SK-N-SH (cell line): ENCODE measurements at regions not wholly inside any gene's neighbourhood (a gene's known extent, or its start where the extent isn't known, plus 50 kb on each side); places are given as distances from the start of the nearest gene placed in this dataset.

Experiments
- CTCF ChIA-PET: fragments of 300-600, 350-600 bp; formaldehyde crosslinking; extraction: SDS; loops from one replicate; lab custom pipeline; 2021; lab: Yijun Ruan, JAX
- POLR2A ChIA-PET: fragments of 350-600 bp; sonication (Branson Sonifier 250); formaldehyde crosslinking; extraction: SDS; loops from one replicate; lab custom pipeline; 2020; ENCODE audit warnings: antibody characterized with exemption, inconsistent platforms; lab: Yijun Ruan, JAX
- DNase-seq: peaks from one replicate; pipeline ENCODE4 v3.0.0; 2012
- H2AFZ ChIP-seq: fragments of 200-600 bp; sonication (generic); 2 replicates; pipeline ENCODE4 v1.8.1; 2016; ENCODE audit warnings: antibody characterized with exemption, mild to moderate bottlenecking, low read depth
- H3F3A ChIP-seq: fragments of 200-600 bp; sonication (generic); replicated peaks from 2 replicates; pipeline ENCODE3; 2016; ENCODE audit warnings: antibody characterized with exemption, mild to moderate bottlenecking; ENCODE audit not compliant: insufficient read depth
- H3K27ac ChIP-seq, 2 experiments: fragments of 200-500 bp in 1 of 2; fragments of 200-600 bp in 1 of 2; sonication (Bioruptor generic) in 1 of 2; sonication (generic), shearing (Covaris generic) in 1 of 2; 2 replicates each; pipeline versions ENCODE4 v1.5.1 to v1.6.1; 2014 to 2016; ENCODE audit warnings: low read depth in 2 of 2, inconsistent platforms in 1 of 2, low read length in 1 of 2, mild to moderate bottlenecking in 1 of 2, mixed read lengths in 1 of 2
- H3K27me3 ChIP-seq: fragments of 200-600 bp; sonication (generic), shearing (Covaris generic); 2 replicates; pipeline ENCODE4 v1.6.1; 2016; ENCODE audit warnings: mixed run types; ENCODE audit not compliant: insufficient read depth
- H3K36me3 ChIP-seq, 2 experiments: fragments of 200-500 bp in 1 of 2; fragments of 200-600 bp in 1 of 2; sonication (Bioruptor generic) in 1 of 2; sonication (generic) in 1 of 2; replicated peaks in 1 of 2; 2 replicates each; pipeline versions ENCODE3 to v1.5.1; 2014 to 2016; ENCODE audit warnings: low read length in 1 of 2, mild to moderate bottlenecking in 1 of 2; ENCODE audit not compliant: insufficient read depth in 2 of 2, control insufficient read depth in 1 of 2
- H3K4me1 ChIP-seq, 2 experiments: fragments of 200-500 bp in 1 of 2; fragments of 200-600 bp in 1 of 2; sonication (Bioruptor generic) in 1 of 2; sonication (generic), shearing (Covaris generic) in 1 of 2; 2 replicates each; pipeline versions ENCODE4 v1.5.1 to v1.6.1; 2014 to 2016; ENCODE audit warnings: low read depth in 1 of 2, low read length in 1 of 2, mixed run types in 1 of 2; ENCODE audit not compliant: insufficient read depth in 2 of 2, control insufficient read depth in 1 of 2
- H3K4me2 ChIP-seq: fragments of 200-600 bp; sonication (generic), shearing (Covaris generic); 2 replicates; pipeline ENCODE4 v1.6.1; 2017; ENCODE audit warnings: mixed run types
- H3K4me3 ChIP-seq, 2 experiments: fragments of 200-500 bp in 1 of 2; fragments of 200-600 bp in 1 of 2; sonication (Bioruptor generic) in 1 of 2; sonication (generic), shearing (Covaris generic) in 1 of 2; 2 replicates each; pipeline versions ENCODE4 v1.5.1 to v1.8.1; 2014 to 2016; ENCODE audit warnings: low read depth in 2 of 2, inconsistent platforms in 1 of 2, low read length in 1 of 2, mild to moderate bottlenecking in 1 of 2, mixed read lengths in 1 of 2, moderate library complexity in 1 of 2
- H3K79me2 ChIP-seq: fragments of 200-600 bp; sonication (generic); 2 replicates; pipeline ENCODE4 v1.8.1; 2017; ENCODE audit warnings: mild to moderate bottlenecking; ENCODE audit not compliant: insufficient read depth
- H3K9ac ChIP-seq: fragments of 200-600 bp; sonication (generic); 2 replicates; pipeline ENCODE4 v1.6.1; 2017; ENCODE audit warnings: mixed run types
- H3K9me2 ChIP-seq: fragments of 200-600 bp; sonication (generic); 2 replicates; pipeline ENCODE4 v1.6.1; 2017; ENCODE audit warnings: mixed run types
- H3K9me3 ChIP-seq: fragments of 200-600 bp; sonication (generic); 2 replicates; pipeline ENCODE4 v1.6.1; 2017; ENCODE audit warnings: mixed run types, mild to moderate bottlenecking, moderate library complexity
- H4K20me1 ChIP-seq: fragments of 200-600 bp; sonication (generic); 2 replicates; pipeline ENCODE4 v1.6.1; 2017; ENCODE audit warnings: mild to moderate bottlenecking, mixed run types; ENCODE audit not compliant: insufficient read depth
- EP300 ChIP-seq, 2 experiments: IDR thresholded peaks; 2 replicates each; pipeline versions ENCODE4 v1.4.0 to v1.6.1; 2012; ENCODE audit warnings: borderline replicate concordance in 1 of 2, low read depth in 1 of 2, low read length in 1 of 2
- EZH2phosphoT487 ChIP-seq: fragments of 200-600 bp; sonication (generic); IDR thresholded peaks from 2 replicates; pipeline ENCODE4 v1.6.1; 2017; ENCODE audit warnings: low read depth, mixed run types, mild to moderate bottlenecking, antibody characterized with exemption, moderate library complexity, borderline replicate concordance
- FOXJ3 ChIP-seq: sonication (generic); formaldehyde crosslinking; IDR thresholded peaks from 2 replicates; pipeline ENCODE4 v1.5.1; 2020; ENCODE audit warnings: mild to moderate bottlenecking, missing genetic modification reagents
- FOXM1 ChIP-seq: IDR thresholded peaks from 2 replicates; pipeline ENCODE4 v1.4.0; 2012; ENCODE audit warnings: low read depth, mild to moderate bottlenecking
- GABPA ChIP-seq: IDR thresholded peaks from 2 replicates; pipeline ENCODE4 v1.4.0; 2012; ENCODE audit warnings: low read depth, mild to moderate bottlenecking
- IRF3 ChIP-seq: fragments of 150-350 bp; IDR thresholded peaks from 2 replicates; pipeline ENCODE4 v1.6.1; 2016; ENCODE audit warnings: mild to moderate bottlenecking, low read depth, low read length
- NFIC ChIP-seq: IDR thresholded peaks from 2 replicates; pipeline ENCODE4 v1.4.0; 2012; ENCODE audit warnings: borderline replicate concordance
- NRF1 ChIP-seq: IDR thresholded peaks from 2 replicates; pipeline ENCODE4 v1.6.1; 2012; ENCODE audit warnings: low read depth, mild to moderate bottlenecking, low read length
- PBX3 ChIP-seq: IDR thresholded peaks from 2 replicates; pipeline ENCODE4; 2012
- RAD21 ChIP-seq: IDR thresholded peaks from 2 replicates; pipeline ENCODE4 v1.6.1; 2012; ENCODE audit warnings: mild to moderate bottlenecking, low read length
- RCOR1 ChIP-seq: fragments of 150-350 bp; IDR thresholded peaks from 2 replicates; pipeline ENCODE4 v1.6.1; 2017; ENCODE audit warnings: antibody characterized with exemption, low read length
- REST ChIP-seq: IDR thresholded peaks from 2 replicates; pipeline ENCODE4 v1.6.1; 2012; ENCODE audit warnings: mild to moderate bottlenecking, low read depth, low read length, moderate library complexity
- RFX5 ChIP-seq: IDR thresholded peaks from 2 replicates; pipeline ENCODE4 v1.6.1; 2012; ENCODE audit warnings: mild to moderate bottlenecking, improper control_type of control experiment, low read length
- RXRA ChIP-seq: IDR thresholded peaks from 2 replicates; pipeline ENCODE4 v1.4.0; 2012; ENCODE audit warnings: low read depth, mild to moderate bottlenecking, borderline replicate concordance
- SIN3A ChIP-seq: IDR thresholded peaks from 2 replicates; pipeline ENCODE4 v1.6.1; 2012; ENCODE audit warnings: low read depth, mild to moderate bottlenecking, low read length, moderate library complexity, borderline replicate concordance
- SMC3 ChIP-seq: IDR thresholded peaks from 2 replicates; pipeline ENCODE4 v1.6.1; 2012; ENCODE audit warnings: low read depth, low read length, improper control_type of control experiment
- TAF1 ChIP-seq: IDR thresholded peaks from 2 replicates; pipeline ENCODE4 v1.6.1; 2012; ENCODE audit warnings: low read depth, mild to moderate bottlenecking, low read length, moderate library complexity, borderline replicate concordance
- TEAD4 ChIP-seq: IDR thresholded peaks from 2 replicates; pipeline ENCODE4 v1.4.0; 2012; ENCODE audit warnings: mild to moderate bottlenecking, borderline replicate concordance; ENCODE audit not compliant: insufficient read depth
- YY1 ChIP-seq: IDR thresholded peaks from 2 replicates; pipeline ENCODE4 v1.4.0; 2012; ENCODE audit warnings: low read depth, mild to moderate bottlenecking
- ZBTB33 ChIP-seq: IDR thresholded peaks from 2 replicates; pipeline ENCODE4 v1.4.0; 2012; ENCODE audit warnings: low read depth, borderline replicate concordance
- WGBS: methylation state at CpG from one replicate; pipeline ENCODE4 v1.1.6; 2017; ENCODE audit warnings: low lambda C conversion rate; 5-methylcytosine and 5-hydroxymethylcytosine counted together

- Histone ChIP-seq H3K9me2 (no peaks in the 10 kb centered on the region), H3K27me3 (no peaks in the 10 kb centered on the region), H3K4me3 (no peak overlapping the region), H4K20me1 (no peaks in the 10 kb centered on the region), H3K4me2 (no peak overlapping the region), H3K9me3 (no peaks in the 10 kb centered on the region), H3F3A (no peaks in the 10 kb centered on the region), H3K27ac (no peak overlapping the region), H3K79me2 (no peaks in the 10 kb centered on the region), H2AFZ (no peak overlapping the region), H3K4me1 (no peaks in the 10 kb centered on the region), H3K9ac (no peak overlapping the region), H3K36me3 (no peaks in the 10 kb centered on the region)
- 44% methylated on average over 9 of the region's 9 CpGs for WGBS
- ChIA-PET POLR2A (no interaction called here), CTCF (no interaction called here)
- no peak for TF ChIP-seq FOXM1
- TF ChIP-seq RAD21, result no peak
- no peak for TF ChIP-seq ZBTB33
- TF ChIP-seq NFIC, result no peak
- no peak for TF ChIP-seq EZH2phosphoT487
- no peak for TF ChIP-seq EP300 (IDR thresholded peaks at IDR 0.05; ENCODE audit: borderline replicate concordance in 1 of 2, low read depth in 1 of 2, low read length in 1 of 2)
- TF ChIP-seq SMC3, result no peak
- TF ChIP-seq YY1, result no peak
- TF ChIP-seq NRF1, result no peak
- no peak for TF ChIP-seq SIN3A
- TF ChIP-seq RXRA, result no peak
- no peak for TF ChIP-seq RFX5
- TF ChIP-seq REST, result no peak
- TF ChIP-seq TEAD4, result no peak
- TF ChIP-seq TAF1, result no peak
- no peak for TF ChIP-seq RCOR1
- no peak for TF ChIP-seq PBX3
- no peak for TF ChIP-seq GABPA
- no peak for TF ChIP-seq FOXJ3 (CRISPR knock-in tag)
- no peak for TF ChIP-seq IRF3
- DNase-seq, result no peak
Observed at GRCh38 chr6:147633191-147633590, 124.7 kb downstream of the SAMD5 start.
